NCI-H1105 treated with DMSO at 0.1 percent for 48 hours (cell line): ENCODE measurements at regions not wholly inside any gene's neighbourhood (a gene's known extent, or its start where the extent isn't known, plus 50 kb on each side); places are given as distances from the start of the nearest gene placed in this dataset.
A peak's percentile ranks its signal among the peaks of the same experiment; 100 is the strongest.
"Not testable (repeated sequence)": the region's sequence is repeated elsewhere in the genome, so short reads cannot be mapped to it uniquely, and the experiment has no call there.

Experiments used
- DNase-seq: peaks from one replicate; lab custom pipeline; 2025; lab: John Stamatoyannopoulos, UW

GRCh38 chr15:96582473-96582872, 252.0 kb downstream of the NR2F2 start:
- DNase-seq: no peak

GRCh38 chr15:96583671-96584070, 253.2 kb downstream of the NR2F2 start:
- DNase-seq: peak; percentile 0

GRCh38 chr15:96585484-96586386, 255.2 kb downstream of the NR2F2 start:
- peak; percentile 17 for DNase-seq

- DNase-seq: no peak
Observed at GRCh38 chr15:96586901-96587300, 256.4 kb downstream of the NR2F2 start.

GRCh38 chr15:96589864-96590263, 259.4 kb downstream of the NR2F2 start:
- DNase-seq: no peak

GRCh38 chr15:96593735-96594134, 263.2 kb downstream of the NR2F2 start:
- no peak for DNase-seq

- no peak for DNase-seq
Observed at GRCh38 chr15:96595951-96596350, 265.5 kb downstream of the NR2F2 start.

GRCh38 chr15:96598514-96598913, 268.0 kb downstream of the NR2F2 start:
- peak; percentile 25 for DNase-seq

GRCh38 chr15:96599268-96599667, 268.8 kb downstream of the NR2F2 start:
- DNase-seq: no peak

GRCh38 chr15:96600350-96600749, 269.9 kb downstream of the NR2F2 start:
- DNase-seq: no peak

- no peak for DNase-seq
Observed at GRCh38 chr15:96606617-96607016, 276.1 kb downstream of the NR2F2 start.

GRCh38 chr15:96610757-96611156, 280.3 kb downstream of the NR2F2 start:
- no peak for DNase-seq

GRCh38 chr15:96612917-96613316, 282.4 kb downstream of the NR2F2 start:
- DNase-seq: no peak

- no peak for DNase-seq
Observed at GRCh38 chr15:96619174-96619573, 288.7 kb downstream of the NR2F2 start.

GRCh38 chr15:96622714-96623113, 292.2 kb downstream of the NR2F2 start:
- no peak for DNase-seq

- DNase-seq: no peak
Observed at GRCh38 chr15:96625256-96625655, 294.8 kb downstream of the NR2F2 start.

GRCh38 chr15:96627031-96627568, 296.6 kb downstream of the NR2F2 start:
- no peak for DNase-seq

- DNase-seq: no peak
Observed at GRCh38 chr15:96629511-96629910, 299.0 kb downstream of the NR2F2 start.

GRCh38 chr15:96638793-96639192, 308.3 kb downstream of the NR2F2 start:
- no peak for DNase-seq

GRCh38 chr15:96645796-96646195, 315.3 kb downstream of the NR2F2 start:
- no peak for DNase-seq

GRCh38 chr15:96648866-96649265, 318.4 kb downstream of the NR2F2 start:
- no peak for DNase-seq

- DNase-seq: no peak
Observed at GRCh38 chr15:96657096-96657495, 326.6 kb downstream of the NR2F2 start.

GRCh38 chr15:96666979-96667378, 336.5 kb downstream of the NR2F2 start:
- not testable (repeated sequence) for DNase-seq

- no peak for DNase-seq
Observed at GRCh38 chr15:96670389-96670788, 339.9 kb downstream of the NR2F2 start.
